ENCODE measurements at regions not wholly inside any gene's neighbourhood (a gene's known extent, or its start where the extent isn't known, plus 50 kb on each side); places are given as distances from the start of the nearest gene placed in this dataset.

GRCh38 chr15:91476861-91477260 is 376.6 kb upstream of the SLCO3A1 start:
- no peak for DNase-seq

GRCh38 chr15:91478717-91479191 is 374.8 kb upstream of the SLCO3A1 start:
- DNase-seq, result no peak

GRCh38 chr15:91480426-91480825 is 373.1 kb upstream of the SLCO3A1 start:
- DNase-seq, result no peak

- DNase-seq, result no peak
These were observed 370.7 kb upstream of the SLCO3A1 start for GRCh38 chr15:91482799-91483198.

- DNase-seq, result no peak
These were observed 369.4 kb upstream of the SLCO3A1 start for GRCh38 chr15:91484141-91484540.

GRCh38 chr15:91488452-91488851 is 365.1 kb upstream of the SLCO3A1 start:
- no peak for DNase-seq

GRCh38 chr15:91490211-91490610 is 363.3 kb upstream of the SLCO3A1 start:
- no peak for DNase-seq

GRCh38 chr15:91491101-91491950 is 362.2 kb upstream of the SLCO3A1 start:
- DNase-seq, result peak; percentile 66

- DNase-seq, result no peak
These were observed 356.5 kb upstream of the SLCO3A1 start for GRCh38 chr15:91496754-91497691.

GRCh38 chr15:91498046-91498748 is 355.3 kb upstream of the SLCO3A1 start:
- no peak for DNase-seq

- no peak for DNase-seq
These were observed 354.8 kb upstream of the SLCO3A1 start for GRCh38 chr15:91498749-91499062.

- DNase-seq, result no peak
These were observed 353.6 kb upstream of the SLCO3A1 start for GRCh38 chr15:91499774-91500383.

- peak; percentile 65 for DNase-seq
These were observed 344.9 kb upstream of the SLCO3A1 start for GRCh38 chr15:91508633-91509032.

- no peak for DNase-seq
These were observed 339.4 kb upstream of the SLCO3A1 start for GRCh38 chr15:91514147-91514546.

- peak; percentile 93 for DNase-seq
These were observed 338.2 kb upstream of the SLCO3A1 start for GRCh38 chr15:91515188-91515754.

GRCh38 chr15:91516866-91517265 is 336.6 kb upstream of the SLCO3A1 start:
- no peak for DNase-seq

GRCh38 chr15:91517491-91518200 is 335.9 kb upstream of the SLCO3A1 start:
- DNase-seq, result peak; percentile 74

GRCh38 chr15:91520850-91521249 is 332.7 kb upstream of the SLCO3A1 start:
- peak; percentile 50 for DNase-seq

GRCh38 chr15:91521548-91521947 is 332.0 kb upstream of the SLCO3A1 start:
- DNase-seq, result peak; percentile 20

GRCh38 chr15:91521996-91522395 is 331.5 kb upstream of the SLCO3A1 start:
- DNase-seq, result peak; percentile 87

- DNase-seq, result peak; percentile 80
These were observed 330.7 kb upstream of the SLCO3A1 start for GRCh38 chr15:91522605-91523332.
